GM12874 (cell line): ENCODE measurements at regions not wholly inside any gene's neighbourhood (a gene's known extent, or its start where the extent isn't known, plus 50 kb on each side); places are given as distances from the start of the nearest gene placed in this dataset.

Source experiments
- TF ChIP-seq, protein P1 (sequence below): IDR thresholded peaks from 2 replicates; pipeline ENCODE4 v1.5.1; 2011; ENCODE audit warnings: low read depth, mild to moderate bottlenecking, control low read depth, low read length, moderate library complexity; ENCODE audit not compliant: insufficient read depth

DNA sequence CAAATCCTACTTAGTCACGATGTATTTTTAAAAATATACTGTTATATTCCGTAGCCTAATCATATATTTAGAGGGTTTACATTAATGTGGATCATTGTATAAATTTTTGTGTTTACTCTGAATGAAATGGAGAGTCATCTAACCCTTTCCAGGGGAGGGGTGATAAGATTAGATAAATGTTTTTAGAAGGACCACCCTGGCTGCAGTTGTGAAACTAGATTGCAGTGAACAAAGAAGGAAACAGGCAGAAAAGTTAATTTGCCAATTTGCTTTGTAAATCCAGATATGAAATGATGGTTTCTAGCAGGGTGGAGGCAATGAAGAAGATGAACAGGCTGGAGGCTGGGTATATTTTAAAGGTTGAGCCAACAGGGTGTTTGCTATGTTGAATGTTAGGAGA is 477.7 kb upstream of the ZMIZ1 start:
- TF ChIP-seq, protein P1, sequence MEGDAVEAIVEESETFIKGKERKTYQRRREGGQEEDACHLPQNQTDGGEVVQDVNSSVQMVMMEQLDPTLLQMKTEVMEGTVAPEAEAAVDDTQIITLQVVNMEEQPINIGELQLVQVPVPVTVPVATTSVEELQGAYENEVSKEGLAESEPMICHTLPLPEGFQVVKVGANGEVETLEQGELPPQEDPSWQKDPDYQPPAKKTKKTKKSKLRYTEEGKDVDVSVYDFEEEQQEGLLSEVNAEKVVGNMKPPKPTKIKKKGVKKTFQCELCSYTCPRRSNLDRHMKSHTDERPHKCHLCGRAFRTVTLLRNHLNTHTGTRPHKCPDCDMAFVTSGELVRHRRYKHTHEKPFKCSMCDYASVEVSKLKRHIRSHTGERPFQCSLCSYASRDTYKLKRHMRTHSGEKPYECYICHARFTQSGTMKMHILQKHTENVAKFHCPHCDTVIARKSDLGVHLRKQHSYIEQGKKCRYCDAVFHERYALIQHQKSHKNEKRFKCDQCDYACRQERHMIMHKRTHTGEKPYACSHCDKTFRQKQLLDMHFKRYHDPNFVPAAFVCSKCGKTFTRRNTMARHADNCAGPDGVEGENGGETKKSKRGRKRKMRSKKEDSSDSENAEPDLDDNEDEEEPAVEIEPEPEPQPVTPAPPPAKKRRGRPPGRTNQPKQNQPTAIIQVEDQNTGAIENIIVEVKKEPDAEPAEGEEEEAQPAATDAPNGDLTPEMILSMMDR = no peak

DNA sequence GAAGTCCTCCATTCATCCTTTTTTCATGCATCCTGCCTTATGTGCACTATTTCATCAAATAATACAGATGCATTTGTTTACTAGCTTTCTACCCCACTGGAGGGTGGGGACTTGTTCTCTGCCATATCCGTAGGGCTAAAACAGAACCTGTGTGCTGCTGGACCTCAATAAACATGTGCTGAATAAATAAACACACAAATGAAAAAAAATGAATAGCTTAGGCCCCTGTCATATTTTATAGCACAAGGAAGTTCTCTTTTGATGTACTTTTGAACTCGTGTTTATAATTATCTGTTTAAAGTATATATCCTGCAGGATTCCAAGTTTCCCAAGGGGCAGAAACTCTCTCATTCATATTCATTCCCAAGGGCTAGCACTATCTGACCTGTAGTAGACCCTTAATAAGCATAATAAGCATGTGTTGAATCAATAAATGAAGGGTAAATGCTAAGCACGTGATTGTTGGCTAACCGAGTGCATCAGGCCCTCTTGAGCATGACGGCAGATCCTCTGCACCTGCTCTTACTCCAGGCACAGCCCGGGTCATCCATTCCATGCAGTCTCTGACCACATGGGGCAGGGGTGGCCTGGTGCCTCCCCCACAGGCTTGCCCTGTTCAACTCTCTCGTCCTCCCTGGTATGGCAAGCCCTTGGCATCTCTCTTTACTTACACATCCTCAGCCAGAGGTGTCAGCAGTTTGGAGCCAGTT is 474.1 kb upstream of the ZMIZ1 start:
- TF ChIP-seq, protein P1 = no peak

DNA sequence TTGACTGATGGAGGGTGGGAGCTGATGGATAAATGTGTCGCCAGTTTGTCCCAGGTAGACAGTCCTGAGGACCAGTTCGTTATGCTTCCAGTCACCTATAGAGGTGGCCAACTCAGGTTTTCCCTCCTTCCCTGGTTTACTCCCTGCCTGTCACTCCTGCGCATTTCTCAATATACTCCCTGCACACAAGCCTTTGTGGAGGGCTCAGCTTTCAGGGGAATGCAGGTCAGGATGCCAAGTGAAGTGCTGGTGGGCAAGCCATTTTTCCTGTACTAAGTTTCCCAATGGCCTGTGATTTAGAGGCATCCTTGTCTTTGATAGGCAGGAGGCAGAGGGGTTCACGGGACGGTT is 473.5 kb upstream of the ZMIZ1 start:
- TF ChIP-seq, protein P1 = no peak

DNA sequence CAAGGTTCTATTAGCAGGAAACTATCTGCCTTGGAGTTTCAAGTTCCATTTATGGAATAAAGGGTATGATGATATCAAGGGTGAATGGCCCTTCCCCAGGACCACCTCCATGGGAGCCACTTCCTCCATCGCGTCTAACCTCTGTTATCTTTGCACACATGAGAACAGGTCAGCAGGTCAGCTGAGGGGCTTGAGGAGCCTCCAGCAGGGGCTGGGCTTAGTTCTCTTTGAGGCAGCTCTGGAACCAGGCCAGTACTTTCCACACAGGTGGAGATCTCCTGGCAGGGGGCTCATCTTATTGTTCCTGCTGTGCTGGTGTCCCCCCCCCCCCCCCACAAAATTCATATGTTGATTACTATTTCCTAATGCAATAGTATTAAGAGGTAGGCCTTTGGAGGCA is 472.2 kb upstream of the ZMIZ1 start:
- TF ChIP-seq, protein P1 = no peak

DNA sequence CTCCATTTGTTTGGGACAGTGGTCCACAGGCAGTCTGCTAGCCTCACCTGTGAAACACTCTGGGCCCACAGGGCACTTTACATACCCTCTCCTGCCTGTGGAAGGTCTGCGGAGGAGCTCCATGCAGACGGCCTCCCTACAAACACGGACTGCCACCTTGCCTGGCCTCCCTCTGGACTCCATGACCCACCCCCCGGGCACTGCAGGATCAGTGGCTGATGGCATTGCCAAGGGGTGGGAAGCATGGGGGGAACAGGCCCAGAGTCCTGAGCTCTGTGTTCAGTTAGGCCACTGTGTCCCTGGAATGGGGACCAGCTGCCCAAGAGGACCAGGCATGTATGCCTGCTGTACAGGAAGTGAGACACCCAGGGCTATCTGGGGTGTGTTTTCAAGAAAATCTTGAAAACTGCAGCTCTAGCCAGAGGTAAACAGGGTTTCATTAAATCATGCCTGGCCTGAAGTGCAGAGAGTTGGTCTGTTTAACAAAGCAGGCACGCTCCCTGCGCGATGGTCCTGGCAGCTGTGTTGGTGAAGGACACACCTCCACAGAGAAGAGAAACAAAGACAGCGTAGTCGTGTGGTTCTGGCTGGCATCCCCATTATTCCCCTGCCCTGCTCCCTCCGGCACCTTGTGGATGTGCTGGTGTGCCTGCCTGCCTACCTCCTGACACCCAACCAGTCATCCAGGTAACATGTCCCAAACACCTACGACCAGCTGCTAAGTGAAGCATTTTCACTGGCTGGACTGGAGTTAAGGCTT is 470.8 kb upstream of the ZMIZ1 start:
- TF ChIP-seq, protein P1 = no peak

DNA sequence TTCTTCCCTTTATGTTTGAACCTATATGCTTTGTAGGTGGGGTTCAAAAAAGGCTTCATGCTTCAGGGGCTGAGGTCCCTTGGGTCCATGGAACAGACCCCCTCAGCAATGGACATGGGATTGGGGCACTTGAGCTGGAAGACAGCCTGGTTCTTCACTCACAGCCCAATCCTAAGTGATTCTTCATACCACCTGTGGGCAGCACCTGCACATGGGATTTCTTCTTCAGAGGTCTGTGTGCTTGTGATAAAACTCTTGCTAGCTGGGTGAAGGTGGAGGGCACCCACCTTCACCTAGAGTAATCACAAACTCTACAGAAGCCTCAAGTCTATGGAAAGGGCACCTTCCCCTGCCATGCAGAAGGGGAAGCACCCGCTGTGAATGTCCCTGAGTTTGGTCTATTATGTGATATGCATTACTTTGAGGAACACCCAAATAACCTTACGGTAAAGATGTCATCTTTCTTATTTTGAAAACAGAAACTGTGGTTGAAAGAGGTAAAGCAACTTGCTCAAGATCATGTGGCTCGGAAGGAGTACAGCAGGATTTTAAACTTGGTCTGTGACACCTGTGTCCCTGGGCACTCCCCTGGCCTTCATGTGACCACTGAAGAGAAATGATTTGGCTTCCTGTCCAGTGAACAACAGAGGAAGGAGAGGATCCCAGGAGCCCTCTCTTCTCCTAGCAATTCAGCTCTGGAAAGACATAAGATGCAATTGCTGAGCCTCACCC is 469.5 kb upstream of the ZMIZ1 start:
- TF ChIP-seq, protein P1 = no peak

DNA sequence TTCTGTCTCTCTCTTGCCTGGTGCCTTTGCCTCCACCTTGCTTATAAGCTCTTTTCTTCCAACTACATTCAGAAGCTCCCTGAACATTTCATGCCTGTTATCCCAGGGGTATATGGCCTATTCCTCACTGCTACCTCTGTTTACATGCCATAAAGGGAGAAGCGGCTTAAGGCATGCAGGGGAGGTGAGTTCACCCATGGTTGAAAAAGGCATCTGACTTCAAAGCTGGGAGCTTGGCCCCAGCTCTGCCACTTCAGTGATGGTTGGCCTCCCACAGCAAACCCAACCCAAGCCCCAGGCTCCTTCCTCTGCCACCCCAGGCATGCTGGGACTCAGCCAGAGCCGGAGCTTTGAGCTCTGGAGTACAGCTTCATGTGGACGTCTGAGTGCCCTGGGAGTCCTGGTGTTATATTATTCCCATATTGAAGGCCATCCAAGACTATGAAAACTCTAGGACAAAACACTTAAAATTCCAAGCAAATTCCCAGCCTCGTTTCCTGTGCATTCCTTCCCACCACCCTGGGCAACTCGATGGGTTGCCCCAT is 468.6 kb upstream of the ZMIZ1 start:
- TF ChIP-seq, protein P1 = no peak
